GM21737 (cell line): ENCODE measurements at regions not wholly inside any gene's neighbourhood (a gene's known extent, or its start where the extent isn't known, plus 50 kb on each side); places are given as distances from the start of the nearest gene placed in this dataset.

ENCODE experiments used
- ATAC-seq: cut with Tn5 transposase; IDR thresholded peaks from one replicate; pipeline ENCODE4 v1.9.1; 2021; ENCODE audit warnings: mild to moderate bottlenecking, moderate library complexity; ENCODE audit not compliant: unreplicated experiment

GRCh38 chr2:30046979-30047378, 99.8 kb upstream of the YPEL5 start:
- ATAC-seq: no peak

GRCh38 chr2:30048636-30049175, 98.1 kb upstream of the YPEL5 start:
- no peak for ATAC-seq

- ATAC-seq: no peak
Observed at GRCh38 chr2:30055548-30055947, 91.3 kb upstream of the YPEL5 start.

GRCh38 chr2:30060562-30060961, 86.2 kb upstream of the YPEL5 start:
- no peak for ATAC-seq

DNA sequence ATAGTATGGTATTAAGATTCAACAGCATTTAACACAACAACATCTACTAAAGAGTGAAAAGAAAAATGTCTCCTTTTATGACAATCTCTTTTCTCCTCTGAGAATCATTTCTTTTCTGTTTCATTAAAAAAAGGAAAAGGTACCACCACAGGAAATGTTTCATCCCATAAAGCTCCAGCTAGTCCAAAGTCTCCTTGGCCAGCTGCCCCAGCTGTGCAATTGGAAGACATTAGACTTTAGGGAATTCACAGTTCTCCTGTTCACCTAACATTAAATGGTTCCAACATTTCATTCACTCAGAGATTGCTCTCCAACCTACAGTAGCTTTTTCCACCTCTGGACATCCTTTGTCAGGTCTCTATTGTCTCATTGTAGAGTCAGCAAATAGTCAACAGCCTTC, 78.7 kb upstream of the YPEL5 start:
- ATAC-seq: no peak

DNA sequence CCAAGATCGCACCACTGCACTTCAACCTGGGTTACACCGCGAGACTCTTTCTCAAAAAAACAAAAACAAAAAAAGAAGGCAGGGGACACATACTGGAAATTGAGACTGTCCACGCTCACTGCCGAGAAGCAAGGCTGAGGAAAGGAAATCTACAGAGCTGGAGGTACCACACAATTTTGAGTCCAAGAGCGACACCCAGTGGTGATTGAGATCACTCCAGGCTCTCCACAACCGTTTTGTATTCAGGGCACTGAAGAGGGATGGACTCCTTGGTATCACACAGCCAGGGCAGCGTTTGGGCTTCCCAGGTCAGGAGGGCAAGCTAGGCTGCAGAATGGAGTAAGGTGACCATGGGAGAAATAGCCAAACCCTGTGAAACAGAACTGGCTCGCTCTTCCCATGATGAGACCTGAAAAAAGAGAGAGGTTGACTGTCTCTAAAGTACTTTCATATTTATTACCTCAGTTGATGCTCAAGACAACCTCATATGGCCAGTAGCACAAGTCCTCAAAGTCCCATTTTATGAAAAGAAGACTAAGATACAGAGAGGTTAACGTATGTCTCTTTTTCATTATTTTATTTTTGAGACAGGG, 74.5 kb upstream of the YPEL5 start:
- ATAC-seq: no peak

DNA sequence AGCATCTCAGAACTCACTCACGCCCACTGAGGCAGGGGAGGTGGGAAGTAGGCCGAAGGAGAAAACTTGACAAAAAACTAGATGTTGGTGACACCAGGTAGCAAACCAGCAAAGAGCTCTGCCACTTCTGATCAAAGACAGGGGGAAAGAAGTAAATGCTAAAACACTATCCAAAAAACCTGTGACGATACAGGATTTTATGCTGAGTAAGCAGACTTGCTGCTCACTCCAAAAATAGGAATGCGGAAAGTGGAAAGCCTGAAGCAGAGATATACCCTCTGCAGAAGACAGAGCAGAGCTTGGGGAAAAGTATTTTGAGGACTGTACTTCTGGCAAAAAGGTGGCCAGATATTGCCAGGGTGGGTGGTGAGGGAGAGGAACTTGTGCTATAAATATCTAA, 73.3 kb upstream of the YPEL5 start:
- ATAC-seq: no peak

GRCh38 chr2:30074023-30074422, 72.8 kb upstream of the YPEL5 start:
- no peak for ATAC-seq

DNA sequence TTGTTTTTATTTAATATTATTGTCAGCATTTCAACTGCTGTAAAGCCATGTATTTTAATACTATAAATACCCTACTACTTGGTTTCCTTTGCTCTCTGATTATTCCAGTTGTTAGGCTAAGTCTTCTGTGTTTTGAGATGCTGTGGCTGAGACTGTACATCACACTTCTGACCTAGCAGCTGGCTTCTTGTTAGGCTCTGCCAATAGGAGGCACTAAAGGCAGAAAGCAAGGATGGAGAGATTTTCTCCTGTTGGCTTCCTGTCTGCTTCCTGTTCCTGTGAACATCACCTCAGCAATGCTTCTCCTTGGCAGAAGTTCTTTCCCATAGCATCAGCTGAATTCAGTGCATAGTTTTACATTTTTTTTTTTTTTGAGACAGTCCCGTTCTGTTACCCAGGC, 68.3 kb upstream of the YPEL5 start:
- no peak for ATAC-seq

DNA sequence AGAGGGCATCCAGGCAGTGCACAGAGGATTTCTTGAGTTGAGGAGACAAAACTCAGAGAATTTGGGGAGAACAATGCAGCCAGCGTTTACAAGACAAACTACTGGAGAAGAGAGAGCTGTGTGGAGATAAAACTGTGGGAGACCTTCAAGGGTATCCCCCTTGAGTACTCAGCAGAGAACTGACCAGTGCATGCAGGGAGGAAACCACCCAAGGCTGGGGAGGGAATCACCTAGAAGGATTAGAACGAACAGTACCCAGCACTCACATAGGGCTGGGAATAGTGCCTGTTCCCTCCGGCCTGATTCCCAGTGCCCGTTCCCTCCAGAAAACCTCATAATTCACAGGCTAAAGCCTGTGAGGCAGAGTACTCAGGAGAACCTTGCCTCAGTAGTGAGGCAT, 61.9 kb upstream of the YPEL5 start:
- ATAC-seq: no peak

DNA sequence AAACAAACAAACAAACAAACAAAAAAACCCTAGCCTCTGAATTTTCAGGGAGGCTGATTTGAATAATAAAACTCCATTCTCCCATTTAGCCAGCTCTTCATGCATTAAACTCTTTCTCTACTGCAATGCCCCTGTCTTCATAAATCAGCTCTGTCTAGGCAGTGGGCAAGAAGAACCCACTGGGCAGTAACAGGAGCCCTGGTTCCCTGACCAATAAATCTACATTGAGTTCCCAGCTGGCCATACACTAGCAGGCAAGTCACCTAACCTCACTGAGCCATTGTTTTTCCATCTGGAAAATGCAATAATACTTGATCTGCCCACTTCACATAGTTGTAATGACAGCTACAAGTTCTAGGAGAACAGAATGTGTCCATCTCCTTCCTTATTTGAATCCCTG, 57.6 kb upstream of the YPEL5 start:
- ATAC-seq: no peak

GRCh38 chr2:30095402-30095801, 51.4 kb upstream of the YPEL5 start:
- ATAC-seq: no peak

DNA sequence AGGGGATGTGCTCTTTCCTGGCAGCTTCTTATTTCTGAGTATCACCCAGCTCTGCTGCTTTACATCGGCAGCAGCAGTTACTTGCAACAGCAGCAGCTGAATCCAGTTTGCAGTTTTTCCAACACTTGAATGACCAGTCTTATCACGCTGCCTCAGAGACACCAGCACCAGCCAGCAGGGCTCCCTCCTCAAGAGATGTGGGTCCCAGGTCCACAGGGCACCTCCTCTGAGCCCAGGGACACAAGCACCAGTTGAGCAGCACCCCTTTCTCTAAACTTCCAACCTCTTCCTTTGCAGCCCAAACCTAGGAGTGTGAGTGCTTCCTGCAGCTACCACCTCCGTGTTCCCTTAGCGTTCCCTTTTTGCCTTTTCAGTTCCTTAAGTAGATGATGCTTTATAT, 50.4 kb upstream of the YPEL5 start:
- no peak for ATAC-seq
